ENCODE measurements at regions not wholly inside any gene's neighbourhood (a gene's known extent, or its start where the extent isn't known, plus 50 kb on each side); places are given as distances from the start of the nearest gene placed in this dataset.

GRCh38 chr2:94956797-94957391 lies 68.6 kb upstream of the MAL start:
- no peak for DNase-seq (ENCODE audit: low spot score)
- Mint-ChIP-seq H3K27ac (no peak overlapping the region), H3K36me3 (no peaks in the 10 kb centered on the region), H3K27me3 (ENCODE audit: insufficient read depth, low read depth) (peaks cover 11% of the 10 kb centered on the region), H3K4me3 (no peak overlapping the region), H3K4me1 (no peaks in the 10 kb centered on the region), H3K9me3 (no peaks in the 10 kb centered on the region)
- no peak overlapping the region for H3K4me3 ChIP-seq
- H3K36me3 ChIP-seq, result no peaks in the 10 kb centered on the region
- no peaks in the 10 kb centered on the region for H3K4me1 ChIP-seq
- H3K9ac ChIP-seq, result no peak overlapping the region
- H3K27me3 ChIP-seq, result no peaks in the 10 kb centered on the region
- no peak overlapping the region for H3K27ac ChIP-seq
- H3K4me2 ChIP-seq, result no peak overlapping the region
- H3K79me2 ChIP-seq (ENCODE audit: low read depth), result no peaks in the 10 kb centered on the region
- H3F3A ChIP-seq (ENCODE audit: low read depth), result no peaks in the 10 kb centered on the region
- H4K20me1 ChIP-seq (ENCODE audit: low read depth), result no peaks in the 10 kb centered on the region
- H2AFZ ChIP-seq (replicated peaks), result no peak overlapping the region
- peaks cover 12% of the 10 kb centered on the region for H3K9me3 ChIP-seq (ENCODE audit: low read depth)
- no peak for TF ChIP-seq EZH2phosphoT487 (IDR thresholded peaks at IDR 0.05)
- peak; percentile 52 for TF ChIP-seq CTCF (IDR thresholded peaks at IDR 0.05)

GRCh38 chr2:94958245-94958644 lies 67.3 kb upstream of the MAL start:
- Histone ChIP-seq H3K4me3 (no peak overlapping the region), H3K79me2 (ENCODE audit: low read depth) (no peaks in the 10 kb centered on the region), H3K4me2 (no peak overlapping the region), H3K4me1 (no peaks in the 10 kb centered on the region), H4K20me1 (ENCODE audit: low read depth) (no peaks in the 10 kb centered on the region), H3K9ac (no peak overlapping the region), H2AFZ (replicated peaks) (no peak overlapping the region), H3F3A (ENCODE audit: low read depth) (no peaks in the 10 kb centered on the region), H3K9me3 (ENCODE audit: low read depth) (peaks cover 14% of the 10 kb centered on the region), H3K36me3 (no peaks in the 10 kb centered on the region), H3K27me3 (no peaks in the 10 kb centered on the region), H3K27ac (no peak overlapping the region)
- no peaks in the 10 kb centered on the region for H3K9me3 Mint-ChIP-seq
- H3K4me3 Mint-ChIP-seq, result no peak overlapping the region
- H3K27ac Mint-ChIP-seq, result no peak overlapping the region
- no peak for TF ChIP-seq EZH2phosphoT487 (IDR thresholded peaks at IDR 0.05)
- no peak for TF ChIP-seq EZH2 (IDR thresholded peaks at IDR 0.05)
- TF ChIP-seq CTCF (IDR thresholded peaks at IDR 0.05), result no peak
- H3K27me3 Mint-ChIP-seq (ENCODE audit: insufficient read depth, low read depth), result peaks cover 10% of the 10 kb centered on the region
- no peaks in the 10 kb centered on the region for H3K36me3 Mint-ChIP-seq
- DNase-seq (ENCODE audit: low spot score), result no peak
- no peaks in the 10 kb centered on the region for H3K4me1 Mint-ChIP-seq

GRCh38 chr2:94960266-94960665 lies 65.2 kb upstream of the MAL start:
- Mint-ChIP-seq H3K9me3 (no peaks in the 10 kb centered on the region), H3K27ac (no peak overlapping the region), H3K4me1 (no peaks in the 10 kb centered on the region), H3K4me3 (no peak overlapping the region), H3K36me3 (no peaks in the 10 kb centered on the region), H3K27me3 (ENCODE audit: insufficient read depth, low read depth) (peaks cover 11% of the 10 kb centered on the region)
- no peaks in the 10 kb centered on the region for H4K20me1 ChIP-seq (ENCODE audit: low read depth)
- peaks cover 18% of the 10 kb centered on the region for H3K9me3 ChIP-seq (ENCODE audit: low read depth)
- no peak overlapping the region for H3K9ac ChIP-seq
- no peaks in the 10 kb centered on the region for H3K27me3 ChIP-seq
- no peaks in the 10 kb centered on the region for H3K79me2 ChIP-seq (ENCODE audit: low read depth)
- H3K4me3 ChIP-seq, result no peak overlapping the region
- no peaks in the 10 kb centered on the region for H3F3A ChIP-seq (ENCODE audit: low read depth)
- DNase-seq (ENCODE audit: low spot score), result no peak
- no peaks in the 10 kb centered on the region for H3K36me3 ChIP-seq
- no peak overlapping the region for H2AFZ ChIP-seq (replicated peaks)
- no peaks in the 10 kb centered on the region for H3K4me1 ChIP-seq
- no peak for TF ChIP-seq CTCF (IDR thresholded peaks at IDR 0.05)
- no peak for TF ChIP-seq EZH2 (IDR thresholded peaks at IDR 0.05)
- TF ChIP-seq EZH2phosphoT487 (IDR thresholded peaks at IDR 0.05), result no peak
- no peak overlapping the region for H3K27ac ChIP-seq
- no peak overlapping the region for H3K4me2 ChIP-seq
